HK-2 (cell line): ENCODE measurements at regions not wholly inside any gene's neighbourhood (a gene's known extent, or its start where the extent isn't known, plus 50 kb on each side); places are given as distances from the start of the nearest gene placed in this dataset.
"Not testable (repeated sequence)": the region's sequence is repeated elsewhere in the genome, so short reads cannot be mapped to it uniquely, and the experiment has no call there.

Source experiments
- DNase-seq: peaks from one replicate; pipeline ENCODE4 v3.0.0-alpha.2; 2018; ENCODE audit not compliant: unreplicated experiment

DNA sequence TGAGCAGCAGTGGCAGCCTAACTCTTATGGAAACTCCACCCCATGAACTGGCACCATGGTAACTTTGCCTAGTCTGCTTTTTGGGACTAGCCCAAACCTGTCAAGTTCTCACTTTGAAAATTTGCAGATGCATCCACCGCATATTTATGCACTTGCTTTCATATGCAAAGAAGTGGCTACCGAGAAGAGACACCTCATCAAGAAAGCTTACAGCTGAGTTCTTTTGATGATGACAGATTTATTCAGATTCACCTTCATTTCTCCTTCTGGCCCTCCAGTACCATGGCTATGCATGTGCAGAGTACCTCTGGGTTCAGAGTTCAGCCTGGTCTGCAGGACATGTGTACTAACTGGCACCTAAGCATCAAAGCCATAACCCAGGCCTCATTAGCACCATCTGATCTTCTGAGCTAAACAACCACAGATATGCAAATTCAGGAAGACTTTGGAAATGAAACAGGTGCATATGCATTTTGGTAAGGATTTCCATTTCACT, 154.3 kb upstream of the TENT5A start:
- no peak for DNase-seq

- DNase-seq = no peak
Observed at GRCh38 chr6:81906041-81906440, 153.6 kb upstream of the TENT5A start.

DNA sequence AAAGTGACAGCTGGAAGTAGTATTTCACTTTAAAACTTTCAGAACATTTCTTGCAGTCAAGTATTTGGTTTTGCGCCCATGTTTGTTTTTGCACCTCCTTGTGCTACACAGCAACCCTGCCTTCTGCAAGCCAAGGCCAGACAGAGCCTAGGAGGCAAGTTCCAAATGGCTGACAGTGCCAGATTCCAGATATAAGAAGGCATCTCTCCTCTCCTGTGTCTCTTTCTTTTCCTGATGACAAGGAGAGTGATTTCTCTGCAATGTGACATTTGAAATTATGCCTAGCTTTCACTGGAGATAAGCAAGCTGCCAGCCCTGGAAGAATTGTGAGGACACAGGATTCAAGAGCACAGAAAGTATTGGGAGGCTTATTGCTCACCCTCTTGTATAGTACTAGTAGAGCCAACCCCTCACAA, 149.1 kb upstream of the TENT5A start:
- no peak for DNase-seq

- no peak for DNase-seq
Observed at GRCh38 chr6:81900616-81901015, 148.1 kb upstream of the TENT5A start.

- no peak for DNase-seq
Observed at GRCh38 chr6:81897793-81898192, 145.3 kb upstream of the TENT5A start.

DNA sequence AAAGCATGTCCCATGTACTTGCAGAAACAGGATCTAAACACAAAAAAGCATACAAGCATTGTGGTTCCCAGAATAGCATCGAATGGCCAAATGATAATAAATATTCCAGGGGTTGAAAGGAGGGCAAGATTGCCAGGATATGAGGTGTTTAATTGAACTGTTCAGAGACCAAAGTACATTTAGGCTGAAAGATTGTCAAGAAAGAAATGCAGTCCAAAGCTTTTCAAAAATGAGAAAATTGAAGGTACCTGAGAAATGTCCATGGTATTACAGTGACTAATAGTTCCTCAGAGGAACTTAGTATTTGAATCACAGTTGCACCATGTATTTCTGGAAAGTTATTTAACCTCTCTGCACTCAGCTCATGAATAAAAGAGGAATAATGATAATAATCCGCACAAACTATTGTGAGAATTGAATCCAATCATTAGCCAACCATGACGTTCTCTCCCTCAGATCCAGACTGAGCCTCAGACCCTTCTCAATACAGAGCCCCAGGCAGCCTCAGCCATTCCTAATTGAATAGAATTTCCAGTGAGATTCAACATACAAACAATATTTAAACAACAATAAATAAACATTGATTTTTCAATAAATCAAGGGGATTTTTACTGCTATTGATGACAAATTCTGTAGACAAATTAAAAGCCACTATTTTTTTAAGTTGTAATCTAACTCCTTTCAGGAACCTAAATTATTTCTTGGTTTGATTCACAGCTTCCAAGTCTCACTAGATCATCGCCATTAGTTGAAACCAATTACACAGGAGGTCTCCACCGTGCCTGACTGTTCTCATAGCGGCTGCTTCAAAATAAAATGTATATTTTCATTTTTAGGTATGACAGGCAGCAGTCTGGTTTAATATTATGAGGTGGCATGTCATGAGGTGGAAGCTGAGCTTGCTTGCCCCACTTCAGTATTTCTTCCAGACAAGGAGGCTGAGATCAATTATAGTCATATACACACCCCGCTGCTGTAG, 144.3 kb upstream of the TENT5A start:
- DNase-seq = no peak

- DNase-seq = no peak
Observed at GRCh38 chr6:81895511-81896185, 143.2 kb upstream of the TENT5A start.

- no peak for DNase-seq
Observed at GRCh38 chr6:81894788-81895271, 142.3 kb upstream of the TENT5A start.

- no peak for DNase-seq
Observed at GRCh38 chr6:81894306-81894705, 141.8 kb upstream of the TENT5A start.

DNA sequence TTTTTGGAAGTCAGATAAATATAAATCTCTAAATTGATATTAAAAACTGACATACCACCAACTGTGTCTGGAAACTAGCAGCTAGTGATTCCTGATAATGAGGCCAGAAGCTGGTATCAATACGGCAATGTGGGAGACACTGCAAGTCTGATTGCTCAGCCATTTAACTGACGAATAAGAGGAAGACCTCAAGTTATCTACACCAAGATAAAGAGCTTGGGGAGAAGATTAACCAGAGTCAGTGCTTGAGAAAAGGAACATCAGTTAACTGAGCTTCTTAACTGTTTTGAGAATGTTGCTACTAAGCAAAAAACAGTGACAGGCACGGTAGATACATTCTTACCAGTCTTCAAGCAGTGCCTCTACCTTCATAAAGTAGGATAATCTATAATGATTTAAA, 140.4 kb upstream of the TENT5A start:
- no peak for DNase-seq

- no peak for DNase-seq
Observed at GRCh38 chr6:81891874-81892273, 139.4 kb upstream of the TENT5A start.

GRCh38 chr6:81890846-81891245, 138.4 kb upstream of the TENT5A start:
- DNase-seq = peak; percentile 11

DNA sequence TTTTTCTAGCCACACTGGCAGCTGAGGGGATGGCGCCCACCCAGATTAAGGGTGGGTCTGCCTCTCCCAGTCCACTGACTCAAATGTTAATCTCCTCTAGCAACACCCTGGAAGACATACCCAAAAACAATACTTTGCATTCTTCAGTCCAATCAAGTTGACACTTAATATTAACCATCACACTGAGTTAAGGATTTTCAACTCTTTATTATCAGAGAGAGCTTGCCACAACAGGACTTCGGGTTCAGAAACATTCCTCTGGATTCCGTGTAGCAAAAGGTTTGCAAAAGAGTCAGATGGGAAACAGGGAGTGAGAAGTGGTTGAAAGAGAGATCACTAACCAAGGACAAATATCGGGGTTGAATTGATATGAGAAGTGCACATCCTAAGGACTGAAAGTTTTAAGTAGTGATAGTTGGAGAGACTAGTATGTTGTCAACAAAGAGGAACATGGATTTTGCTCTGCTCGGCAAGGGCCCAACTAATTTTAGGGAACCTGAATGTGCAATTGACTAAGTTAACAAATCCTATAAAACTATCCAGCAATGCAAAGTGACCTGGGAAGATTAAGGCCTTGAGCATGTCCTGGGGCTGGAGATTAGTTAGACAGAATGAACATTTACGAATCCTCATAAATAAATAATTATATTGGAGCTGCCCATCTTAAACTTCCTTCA, 137.0 kb upstream of the TENT5A start:
- no peak for DNase-seq

- not testable (repeated sequence) for DNase-seq
Observed at GRCh38 chr6:81886909-81887308, 134.4 kb upstream of the TENT5A start.

DNA sequence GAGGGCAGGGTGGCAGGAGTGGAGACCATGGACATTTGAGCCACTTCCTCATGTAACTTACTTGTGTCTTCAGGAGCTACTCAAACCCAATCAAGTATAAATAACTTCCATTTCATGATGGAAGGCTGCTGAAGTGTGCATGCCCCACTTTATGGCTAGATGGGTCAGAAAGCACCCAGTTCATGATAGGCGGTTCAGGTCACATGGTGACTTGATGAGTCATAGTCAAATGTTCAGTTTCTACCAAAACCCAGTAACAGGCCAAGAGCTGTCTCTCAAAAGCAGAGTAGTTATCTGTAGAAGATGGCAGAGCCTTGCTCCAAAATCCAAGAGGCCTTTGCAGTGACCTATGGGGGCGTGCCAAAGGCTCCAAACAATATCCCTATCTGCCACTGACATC, 133.7 kb upstream of the TENT5A start:
- no peak for DNase-seq

DNA sequence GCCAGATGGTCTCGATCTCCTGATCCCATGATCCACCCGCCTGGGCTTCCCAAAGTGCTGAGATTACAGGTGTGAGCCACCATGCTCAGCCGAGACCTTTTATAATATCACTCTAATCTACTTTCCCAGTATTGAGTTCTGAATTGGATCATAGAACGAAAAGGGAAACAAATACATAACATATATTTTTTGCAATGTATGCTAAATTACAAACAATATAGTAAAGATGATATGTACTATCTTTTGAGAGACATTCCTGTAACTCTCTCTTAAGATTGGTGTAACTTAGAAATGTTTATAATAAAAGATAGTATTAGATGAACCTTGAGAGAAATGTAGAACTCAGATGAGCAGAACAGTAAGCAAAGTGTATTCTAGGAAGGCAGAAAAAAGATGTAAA, 129.2 kb upstream of the TENT5A start:
- DNase-seq = no peak

GRCh38 chr6:81878479-81878878, 126.0 kb upstream of the TENT5A start:
- no peak for DNase-seq

DNA sequence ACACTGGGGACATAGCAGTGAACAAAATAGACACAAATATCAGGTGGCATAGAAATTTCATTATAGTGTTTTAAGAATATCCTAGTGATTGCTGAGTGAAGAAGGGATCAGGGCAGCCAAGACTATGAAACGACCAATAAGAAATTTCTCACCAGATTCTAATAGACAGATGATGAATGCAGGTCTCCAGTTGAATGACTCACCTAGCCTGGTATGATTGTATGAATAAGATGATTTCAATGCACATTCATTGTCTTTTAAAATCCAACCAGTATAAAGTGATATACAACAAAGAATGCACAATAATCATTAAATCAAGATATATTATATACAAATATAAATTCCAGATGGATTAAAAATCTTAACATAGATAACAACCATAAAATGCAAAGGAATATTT, 124.5 kb upstream of the TENT5A start:
- DNase-seq = no peak

- no peak for DNase-seq
Observed at GRCh38 chr6:81875782-81876293, 123.4 kb upstream of the TENT5A start.

GRCh38 chr6:81869749-81870508, 117.4 kb upstream of the TENT5A start:
- not testable (repeated sequence) for DNase-seq

GRCh38 chr6:81865712-81866111, 113.2 kb upstream of the TENT5A start:
- no peak for DNase-seq
